GM23338 (cell line): ENCODE measurements at regions not wholly inside any gene's neighbourhood (a gene's known extent, or its start where the extent isn't known, plus 50 kb on each side); places are given as distances from the start of the nearest gene placed in this dataset.
"Not testable (repeated sequence)": the region's sequence is repeated elsewhere in the genome, so short reads cannot be mapped to it uniquely, and the experiment has no call there.

Experiments
- ATAC-seq: fragments of 200-7000 bp; cut with Tn5 transposase; 3 replicates; pipeline ENCODE4 v1.9.1; 2020
- DNase-seq: peaks from one replicate; pipeline ENCODE4 v3.0.0-alpha.2; 2015; ENCODE audit warnings: low spot score
- H2AFZ ChIP-seq: fragments of 200-600 bp; sonication (generic); 2 replicates; pipeline ENCODE4 v1.8.0; 2016; ENCODE audit warnings: antibody characterized with exemption, mild to moderate bottlenecking, moderate library complexity
- H3F3A ChIP-seq: fragments of 200-600 bp; sonication (generic); replicated peaks from 2 replicates; pipeline ENCODE4 v1.8.0; 2017; ENCODE audit warnings: antibody characterized with exemption, mixed run types, low read depth
- H3K27ac ChIP-seq: fragments of 200-600 bp; sonication (generic); 2 replicates; pipeline ENCODE4 v1.6.1; 2016; ENCODE audit warnings: low read depth
- H3K27me3 ChIP-seq: fragments of 200-600 bp; sonication (generic); 2 replicates; pipeline ENCODE4 v1.8.0; 2016; ENCODE audit warnings: mild to moderate bottlenecking, mixed run types, moderate library complexity; ENCODE audit not compliant: insufficient read depth
- H3K36me3 ChIP-seq: fragments of 200-600 bp; sonication (generic); 2 replicates; pipeline ENCODE4 v1.8.0; 2016; ENCODE audit warnings: mild to moderate bottlenecking; ENCODE audit not compliant: insufficient read depth
- H3K4me1 ChIP-seq: fragments of 200-600 bp; sonication (generic); 2 replicates; pipeline ENCODE4 v1.8.0; 2016; ENCODE audit warnings: mild to moderate bottlenecking, moderate library complexity; ENCODE audit not compliant: insufficient read depth
- H3K4me2 ChIP-seq: fragments of 200-600 bp; sonication (generic); 2 replicates; pipeline ENCODE4 v1.7.1; 2017; ENCODE audit warnings: mixed run types
- H3K4me3 ChIP-seq: fragments of 200-600 bp; sonication (generic); 2 replicates; pipeline ENCODE4 v1.6.1; 2016; ENCODE audit warnings: mixed run types
- H3K79me2 ChIP-seq: fragments of 200-600 bp; sonication (generic); replicated peaks from 2 replicates; pipeline ENCODE4 v1.8.0; 2017; ENCODE audit warnings: mild to moderate bottlenecking; ENCODE audit not compliant: insufficient read depth
- H3K9me2 ChIP-seq: fragments of 200-600 bp; sonication (generic); 2 replicates; pipeline ENCODE4 v1.8.0; 2017; ENCODE audit not compliant: insufficient read depth
- H4K20me1 ChIP-seq: fragments of 200-600 bp; sonication (generic); replicated peaks from 2 replicates; pipeline ENCODE4 v1.8.0; 2017; ENCODE audit warnings: mild to moderate bottlenecking; ENCODE audit not compliant: insufficient read depth
- H3K27ac Mint-ChIP-seq: 2 replicates; pipeline ENCODE4 v1.8.0; 2020; ENCODE audit warnings: inconsistent platforms, mild to moderate bottlenecking, moderate library complexity, mixed read lengths
- H3K27me3 Mint-ChIP-seq: 3 replicates; pipeline ENCODE4 v1.8.0; 2022; ENCODE audit warnings: low read depth, mild to moderate bottlenecking, moderate library complexity, mixed read lengths, inconsistent platforms; ENCODE audit not compliant: insufficient read depth, poor library complexity
- H3K36me3 Mint-ChIP-seq: 3 replicates; pipeline ENCODE4 v1.8.0; 2021; ENCODE audit warnings: low read depth, mild to moderate bottlenecking, inconsistent platforms, moderate library complexity, mixed read lengths
- H3K4me1 Mint-ChIP-seq: 3 replicates; pipeline ENCODE4 v1.8.0; 2020; ENCODE audit warnings: mild to moderate bottlenecking, inconsistent platforms, mixed read lengths
- H3K4me3 Mint-ChIP-seq: 3 replicates; pipeline ENCODE4 v1.8.0; 2021; ENCODE audit warnings: moderate library complexity, mild to moderate bottlenecking, inconsistent platforms, mixed read lengths
- H3K9me3 Mint-ChIP-seq: 3 replicates; pipeline ENCODE4 v1.8.0; 2020; ENCODE audit warnings: moderate library complexity, mild to moderate bottlenecking, inconsistent platforms, mixed read lengths
- CREB1 ChIP-seq: fragments of 250-450 bp; sonication (Bioruptor Pico); IDR thresholded peaks from 2 replicates; pipeline ENCODE4 v1.5.0; 2020; ENCODE audit warnings: low read depth, mild to moderate bottlenecking, moderate library complexity
- EZH2phosphoT487 ChIP-seq: fragments of 200-600 bp; sonication (generic); IDR thresholded peaks from one replicate; pipeline ENCODE4 v1.8.1; 2018; ENCODE audit warnings: antibody characterized with exemption; ENCODE audit not compliant: unreplicated experiment
- JUNB ChIP-seq: IDR thresholded peaks from one replicate; pipeline ENCODE4 v1.6.1; 2016; ENCODE audit warnings: antibody characterized with exemption; ENCODE audit not compliant: unreplicated experiment
- POLR2AphosphoS5 ChIP-seq: IDR thresholded peaks from 2 replicates; pipeline ENCODE4 v1.6.1; 2016; ENCODE audit warnings: antibody characterized with exemption, low read depth
- ZNF114 ChIP-seq: fragments of 250-450 bp; sonication (Bioruptor Pico); IDR thresholded peaks from 2 replicates; pipeline ENCODE4 v1.5.0; 2020; ENCODE audit warnings: mild to moderate bottlenecking, moderate library complexity
- ZNF331 ChIP-seq: fragments of 250-450 bp; sonication (Bioruptor Pico); IDR thresholded peaks from 2 replicates; pipeline ENCODE4 v1.5.0; 2020; ENCODE audit warnings: low read depth, mild to moderate bottlenecking, moderate library complexity
- TF ChIP-seq, protein P1 (sequence below): IDR thresholded peaks from one replicate; pipeline ENCODE4 v1.6.1; 2018; ENCODE audit warnings: antibody characterized with exemption; ENCODE audit not compliant: unreplicated experiment
- TF ChIP-seq, protein P2 (sequence below), 2 experiments: fragments of 200-600 bp in 1 of 2; sonication (generic) in 1 of 2; conservative IDR thresholded peaks; 2 replicates each; pipeline versions ENCODE4 v1.5.1 to v1.6.1; 2016 to 2017; ENCODE audit warnings: antibody characterized with exemption in 2 of 2, low read depth in 2 of 2, mild to moderate bottlenecking in 2 of 2, moderate library complexity in 1 of 2
- TF ChIP-seq, protein P3 (sequence below): IDR thresholded peaks from 2 replicates; pipeline ENCODE4 v1.6.1; 2016; ENCODE audit warnings: antibody characterized with exemption

DNA sequence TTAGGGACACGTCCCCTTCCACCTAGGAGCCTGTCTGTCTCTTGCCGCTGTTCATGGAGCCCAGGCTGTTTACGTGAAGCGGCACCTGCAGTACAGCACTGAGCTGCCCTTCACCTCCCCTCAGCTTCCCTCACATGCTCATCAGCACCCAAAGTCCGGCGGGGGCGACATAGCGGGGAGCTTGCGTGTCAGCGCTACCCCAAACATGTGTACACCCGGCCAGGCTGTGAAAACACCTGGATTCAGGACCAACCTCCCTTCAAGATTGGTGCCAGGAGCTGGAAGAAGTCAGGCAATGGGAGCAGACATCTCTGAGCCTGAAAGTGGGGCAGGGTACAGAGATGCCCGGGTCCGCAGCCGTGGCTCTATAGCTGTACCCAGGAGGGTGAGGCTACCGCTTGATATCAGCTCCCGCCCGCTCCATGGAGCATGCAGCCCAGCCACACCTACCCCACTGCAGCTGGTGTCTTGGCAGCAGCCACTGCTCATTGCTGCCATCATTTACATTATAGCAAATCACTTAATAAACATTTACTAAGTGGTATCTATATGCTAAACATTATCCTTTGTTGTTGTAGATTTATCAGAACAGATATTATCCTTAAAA is 712.1 kb downstream of the CDH9 start (continued):
- TF ChIP-seq, protein P1, sequence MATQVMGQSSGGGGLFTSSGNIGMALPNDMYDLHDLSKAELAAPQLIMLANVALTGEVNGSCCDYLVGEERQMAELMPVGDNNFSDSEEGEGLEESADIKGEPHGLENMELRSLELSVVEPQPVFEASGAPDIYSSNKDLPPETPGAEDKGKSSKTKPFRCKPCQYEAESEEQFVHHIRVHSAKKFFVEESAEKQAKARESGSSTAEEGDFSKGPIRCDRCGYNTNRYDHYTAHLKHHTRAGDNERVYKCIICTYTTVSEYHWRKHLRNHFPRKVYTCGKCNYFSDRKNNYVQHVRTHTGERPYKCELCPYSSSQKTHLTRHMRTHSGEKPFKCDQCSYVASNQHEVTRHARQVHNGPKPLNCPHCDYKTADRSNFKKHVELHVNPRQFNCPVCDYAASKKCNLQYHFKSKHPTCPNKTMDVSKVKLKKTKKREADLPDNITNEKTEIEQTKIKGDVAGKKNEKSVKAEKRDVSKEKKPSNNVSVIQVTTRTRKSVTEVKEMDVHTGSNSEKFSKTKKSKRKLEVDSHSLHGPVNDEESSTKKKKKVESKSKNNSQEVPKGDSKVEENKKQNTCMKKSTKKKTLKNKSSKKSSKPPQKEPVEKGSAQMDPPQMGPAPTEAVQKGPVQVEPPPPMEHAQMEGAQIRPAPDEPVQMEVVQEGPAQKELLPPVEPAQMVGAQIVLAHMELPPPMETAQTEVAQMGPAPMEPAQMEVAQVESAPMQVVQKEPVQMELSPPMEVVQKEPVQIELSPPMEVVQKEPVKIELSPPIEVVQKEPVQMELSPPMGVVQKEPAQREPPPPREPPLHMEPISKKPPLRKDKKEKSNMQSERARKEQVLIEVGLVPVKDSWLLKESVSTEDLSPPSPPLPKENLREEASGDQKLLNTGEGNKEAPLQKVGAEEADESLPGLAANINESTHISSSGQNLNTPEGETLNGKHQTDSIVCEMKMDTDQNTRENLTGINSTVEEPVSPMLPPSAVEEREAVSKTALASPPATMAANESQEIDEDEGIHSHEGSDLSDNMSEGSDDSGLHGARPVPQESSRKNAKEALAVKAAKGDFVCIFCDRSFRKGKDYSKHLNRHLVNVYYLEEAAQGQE, result no peak
- TF ChIP-seq ZNF331, result no peak

GRCh38 chr5:26325432-26325831 is 713.0 kb downstream of the CDH9 start:
- not testable (repeated sequence) for H3K27ac ChIP-seq, H3K4me1 ChIP-seq, H4K20me1 ChIP-seq, H2AFZ ChIP-seq, H3K36me3 ChIP-seq, H3K9me3 Mint-ChIP-seq, H3K36me3 Mint-ChIP-seq, H3K9me2 ChIP-seq, H3K79me2 ChIP-seq, H3K27ac Mint-ChIP-seq, ATAC-seq, H3K27me3 ChIP-seq, H3F3A ChIP-seq, H3K4me3 Mint-ChIP-seq, H3K27me3 Mint-ChIP-seq, H3K4me3 ChIP-seq, DNase-seq, H3K4me2 ChIP-seq, H3K4me1 Mint-ChIP-seq

DNA sequence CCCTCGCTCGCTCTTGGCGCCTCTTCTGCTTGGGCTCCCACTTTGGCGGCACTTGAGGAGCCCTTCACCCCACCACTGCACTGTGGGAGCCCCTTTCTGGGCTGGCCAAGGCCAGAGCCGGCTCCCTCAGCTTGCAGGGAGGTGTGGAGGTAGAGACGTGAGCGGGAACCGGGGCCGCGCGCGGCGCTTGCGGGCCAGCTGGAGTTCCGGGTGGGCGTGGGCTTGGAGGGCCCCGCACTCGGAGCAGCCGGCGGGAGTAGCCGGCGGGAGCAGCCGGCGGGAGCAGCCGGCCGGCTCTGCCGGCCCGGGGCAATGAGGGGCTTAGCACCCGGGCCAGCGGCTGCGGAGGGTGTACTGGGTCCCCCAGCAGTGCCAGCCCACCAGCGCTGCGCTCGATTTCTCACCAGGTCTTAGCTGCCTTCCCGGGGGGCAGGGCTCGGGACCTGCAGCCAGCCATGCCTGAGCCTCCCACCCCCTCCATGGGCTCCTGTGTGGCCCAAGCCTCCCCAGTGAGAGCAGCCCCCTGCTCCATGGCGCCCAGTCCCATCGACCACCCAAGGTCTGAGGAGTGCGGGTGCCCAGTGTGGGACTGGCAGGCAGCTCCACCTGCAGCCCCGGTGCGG is 714.0 kb downstream of the CDH9 start:
- H3F3A ChIP-seq, H2AFZ ChIP-seq, H3K27ac ChIP-seq, ATAC-seq, H3K27me3 Mint-ChIP-seq, H3K27me3 ChIP-seq, H3K4me1 ChIP-seq, H3K36me3 Mint-ChIP-seq, H4K20me1 ChIP-seq, DNase-seq, H3K4me3 ChIP-seq, H3K4me2 ChIP-seq, H3K79me2 ChIP-seq, H3K9me3 Mint-ChIP-seq, H3K36me3 ChIP-seq, H3K27ac Mint-ChIP-seq, H3K9me2 ChIP-seq, H3K4me3 Mint-ChIP-seq, H3K4me1 Mint-ChIP-seq: not testable (repeated sequence)

DNA sequence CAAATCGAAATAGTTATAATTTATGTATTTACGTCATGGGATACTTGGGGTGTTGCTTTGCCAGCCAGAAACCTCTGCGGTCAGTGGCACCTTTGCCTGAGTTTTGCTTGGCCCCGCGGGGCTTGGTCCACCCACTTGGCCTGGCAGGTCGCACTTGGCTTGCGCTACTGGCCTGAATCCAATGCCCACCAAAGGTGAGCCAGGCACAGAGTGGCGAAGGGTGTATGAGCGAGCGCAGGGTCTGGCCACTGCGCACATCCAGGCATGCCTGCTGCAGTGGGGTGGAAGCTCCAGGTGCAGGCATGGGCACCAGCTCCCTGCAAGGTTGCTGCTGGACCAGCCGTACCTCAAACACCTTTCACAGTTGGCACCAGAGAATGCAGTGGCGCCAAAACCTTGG is 714.6 kb downstream of the CDH9 start:
- Mint-ChIP-seq H3K4me1 (no peaks in the 10 kb centered on the region), H3K36me3 (no peaks in the 10 kb centered on the region; the same call in 1 of the 3 replicates), H3K9me3 (peaks cover 8% of the 10 kb centered on the region; the same call in 2 of the 3 replicates), H3K27me3 (peaks cover 2% of the 10 kb centered on the region), H3K27ac (no peak overlapping the region), H3K4me3 (no peak overlapping the region)
- Histone ChIP-seq H3F3A (no peaks in the 10 kb centered on the region), H3K27me3 (no peaks in the 10 kb centered on the region), H2AFZ (no peak overlapping the region), H3K4me1 (no peaks in the 10 kb centered on the region), H3K4me3 (no peak overlapping the region), H4K20me1 (no peaks in the 10 kb centered on the region), H3K27ac (no peak overlapping the region), H3K9me2 (no peaks in the 10 kb centered on the region), H3K36me3 (no peaks in the 10 kb centered on the region), H3K79me2 (no peaks in the 10 kb centered on the region), H3K4me2 (no peak overlapping the region)
- DNase-seq (no peak), ATAC-seq (no peak)
- TF ChIP-seq JUNB (no peak), ZNF331 (no peak), EZH2phosphoT487 (no peak), ZNF114 (no peak), CREB1 (CRISPR knock-in tag) (no peak), POLR2AphosphoS5 (no peak)
- TF ChIP-seq, protein P2, sequence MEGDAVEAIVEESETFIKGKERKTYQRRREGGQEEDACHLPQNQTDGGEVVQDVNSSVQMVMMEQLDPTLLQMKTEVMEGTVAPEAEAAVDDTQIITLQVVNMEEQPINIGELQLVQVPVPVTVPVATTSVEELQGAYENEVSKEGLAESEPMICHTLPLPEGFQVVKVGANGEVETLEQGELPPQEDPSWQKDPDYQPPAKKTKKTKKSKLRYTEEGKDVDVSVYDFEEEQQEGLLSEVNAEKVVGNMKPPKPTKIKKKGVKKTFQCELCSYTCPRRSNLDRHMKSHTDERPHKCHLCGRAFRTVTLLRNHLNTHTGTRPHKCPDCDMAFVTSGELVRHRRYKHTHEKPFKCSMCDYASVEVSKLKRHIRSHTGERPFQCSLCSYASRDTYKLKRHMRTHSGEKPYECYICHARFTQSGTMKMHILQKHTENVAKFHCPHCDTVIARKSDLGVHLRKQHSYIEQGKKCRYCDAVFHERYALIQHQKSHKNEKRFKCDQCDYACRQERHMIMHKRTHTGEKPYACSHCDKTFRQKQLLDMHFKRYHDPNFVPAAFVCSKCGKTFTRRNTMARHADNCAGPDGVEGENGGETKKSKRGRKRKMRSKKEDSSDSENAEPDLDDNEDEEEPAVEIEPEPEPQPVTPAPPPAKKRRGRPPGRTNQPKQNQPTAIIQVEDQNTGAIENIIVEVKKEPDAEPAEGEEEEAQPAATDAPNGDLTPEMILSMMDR (conservative IDR thresholded peaks at IDR 0.05; ENCODE audit: low read depth in 2 of 2), result no peak
- TF ChIP-seq, protein P3, sequence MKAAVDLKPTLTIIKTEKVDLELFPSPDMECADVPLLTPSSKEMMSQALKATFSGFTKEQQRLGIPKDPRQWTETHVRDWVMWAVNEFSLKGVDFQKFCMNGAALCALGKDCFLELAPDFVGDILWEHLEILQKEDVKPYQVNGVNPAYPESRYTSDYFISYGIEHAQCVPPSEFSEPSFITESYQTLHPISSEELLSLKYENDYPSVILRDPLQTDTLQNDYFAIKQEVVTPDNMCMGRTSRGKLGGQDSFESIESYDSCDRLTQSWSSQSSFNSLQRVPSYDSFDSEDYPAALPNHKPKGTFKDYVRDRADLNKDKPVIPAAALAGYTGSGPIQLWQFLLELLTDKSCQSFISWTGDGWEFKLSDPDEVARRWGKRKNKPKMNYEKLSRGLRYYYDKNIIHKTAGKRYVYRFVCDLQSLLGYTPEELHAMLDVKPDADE, result no peak
